A549 (cell line): ENCODE measurements at regions not wholly inside any gene's neighbourhood (a gene's known extent, or its start where the extent isn't known, plus 50 kb on each side); places are given as distances from the start of the nearest gene placed in this dataset.
"Not testable (repeated sequence)": the region's sequence is repeated elsewhere in the genome, so short reads cannot be mapped to it uniquely, and the experiment has no call there.

Source experiments
- ATAC-seq, 2 experiments: fragments of 200-7000 bp in 1 of 2; fragments of >200 bp in 1 of 2; cut with Nextera tagmentation in 1 of 2; cut with Tn5 transposase in 1 of 2; 3 replicates each; pipeline versions ENCODE4 v1.8.0 to v1.9.1; 2018 to 2020; ENCODE audit warnings: mild to moderate bottlenecking in 1 of 2, moderate library complexity in 1 of 2
- CTCF ChIA-PET: fragments of 300-600 bp; sonication (Branson Sonifier 250); formaldehyde crosslinking; extraction: SDS; loops from one replicate; lab custom pipeline; 2021; ENCODE audit warnings: antibody characterized with exemption, inconsistent platforms; lab: Yijun Ruan, JAX
- POLR2A ChIA-PET: fragments of 350-600 bp; formaldehyde crosslinking; extraction: SDS; loops from one replicate; lab custom pipeline; 2021; ENCODE audit warnings: antibody characterized with exemption, inconsistent platforms; lab: Yijun Ruan, JAX
- DNase-seq, 2 experiments: peaks; one replicate each; pipeline versions ENCODE4 v3.0.0 to v3.0.0-alpha.2; 2011 to 2016; ENCODE audit warnings: low read depth in 1 of 2, low spot score in 1 of 2
- FAIRE-seq: peaks from 2 replicates; lab custom pipeline; 2011; peaks lifted over from hg19 to GRCh38; lab: Jason Lieb, UNC
- H3K27ac ChIP-seq, 2 experiments: fragments of >200 bp; sonication (Bioruptor Twin); formaldehyde crosslinking; 3 replicates each; pipeline ENCODE4 v1.5.1; 2016 to 2017
- H3K4me1 ChIP-seq: fragments of >200 bp; sonication (Bioruptor Twin); formaldehyde crosslinking; 3 replicates; pipeline ENCODE4 v1.6.1; 2016
- H3K4me2 ChIP-seq: fragments of >200 bp; sonication (Bioruptor Twin); formaldehyde crosslinking; 3 replicates; pipeline ENCODE4 v1.6.1; 2016
- H3K4me3 ChIP-seq: fragments of >200 bp; sonication (Bioruptor Twin); formaldehyde crosslinking; 3 replicates; pipeline ENCODE4 v1.5.1; 2016
- H3K9me3 ChIP-seq: fragments of >200 bp; sonication (Bioruptor Twin); formaldehyde crosslinking; 3 replicates; pipeline ENCODE4 v1.6.1; 2016
- BCL3 ChIP-seq: fragments of >200 bp; sonication (Bioruptor Twin); formaldehyde crosslinking; IDR thresholded peaks from 3 replicates; pipeline ENCODE4 v1.6.1; 2016
- CHD4 ChIP-seq: fragments of 200-600 bp; sonication (generic); IDR thresholded peaks from 2 replicates; pipeline ENCODE4 v1.6.1; 2016; ENCODE audit warnings: antibody characterized with exemption, mild to moderate bottlenecking, borderline replicate concordance
- EHF ChIP-seq: fragments of 250-450 bp; sonication (Bioruptor Pico); IDR thresholded peaks from 2 replicates; pipeline ENCODE4 v1.5.0; 2020; ENCODE audit warnings: mild to moderate bottlenecking
- EP300 ChIP-seq, 2 experiments: fragments of >200 bp; sonication (Bioruptor Twin); formaldehyde crosslinking; IDR thresholded peaks; 2 replicates in 1 of 2; 3 replicates in 1 of 2; pipeline ENCODE4 v1.6.1; 2016 to 2017
- ESRRA ChIP-seq: fragments of 150-350 bp; IDR thresholded peaks from 2 replicates; pipeline ENCODE4 v1.6.1; 2014; ENCODE audit warnings: mild to moderate bottlenecking, low read length, borderline replicate concordance
- FOSB ChIP-seq: fragments of 250-450 bp; sonication (Bioruptor Pico); IDR thresholded peaks from 2 replicates; pipeline ENCODE4 v1.5.0; 2020; ENCODE audit warnings: mild to moderate bottlenecking, moderate library complexity
- FOSL2 ChIP-seq, 2 experiments: fragments of 450-650 bp in 1 of 2; fragments of >200 bp in 1 of 2; sonication (Bioruptor Twin) in 1 of 2; formaldehyde crosslinking; IDR thresholded peaks; 2 replicates each; pipeline versions ENCODE4 v1.5.0 to v1.6.1; 2016 to 2020; ENCODE audit warnings: mild to moderate bottlenecking in 1 of 2, moderate library complexity in 1 of 2
- HEYL ChIP-seq: fragments of 250-450 bp; sonication (Bioruptor Pico); IDR thresholded peaks from 2 replicates; pipeline ENCODE4 v1.8.0; 2021; ENCODE audit warnings: mild to moderate bottlenecking, moderate library complexity
- HOXA7 ChIP-seq: fragments of 250-450 bp; sonication (Bioruptor Pico); IDR thresholded peaks from 2 replicates; pipeline ENCODE4 v1.5.0; 2020; ENCODE audit warnings: mild to moderate bottlenecking, moderate library complexity
- KDM1A ChIP-seq: fragments of 200-600 bp; sonication (generic); IDR thresholded peaks from 2 replicates; pipeline ENCODE4 v1.6.1; 2016; ENCODE audit warnings: low read depth, mild to moderate bottlenecking
- KDM5A ChIP-seq: fragments of 200-600 bp; sonication (generic); IDR thresholded peaks from 2 replicates; pipeline ENCODE4 v1.6.1; 2016; ENCODE audit warnings: antibody characterized with exemption, mild to moderate bottlenecking
- MAZ ChIP-seq: fragments of 150-350 bp; IDR thresholded peaks from 2 replicates; pipeline ENCODE4 v1.6.1; 2014; ENCODE audit warnings: antibody characterized with exemption, low read depth, low read length, borderline replicate concordance
- MYC ChIP-seq: IDR thresholded peaks from 2 replicates; pipeline ENCODE4 v1.6.1; 2012; ENCODE audit warnings: mild to moderate bottlenecking, inconsistent platforms, low read length, improper control_type of control experiment, borderline replicate concordance
- PBX3 ChIP-seq: IDR thresholded peaks from 2 replicates; pipeline ENCODE4 v1.6.1; 2012
- TP53 ChIP-seq: fragments of 250-450 bp; sonication (Bioruptor Pico); IDR thresholded peaks from 2 replicates; pipeline ENCODE4 v1.5.0; 2021; ENCODE audit warnings: mild to moderate bottlenecking, moderate library complexity
- ZC3H11A ChIP-seq: fragments of 450-650 bp; IDR thresholded peaks from 2 replicates; pipeline ENCODE4 v1.6.1; 2014; ENCODE audit warnings: antibody characterized with exemption, mild to moderate bottlenecking
- ZNF302 ChIP-seq: fragments of 250-450 bp; sonication (Bioruptor Pico); IDR thresholded peaks from 2 replicates; pipeline ENCODE4 v1.9.0; 2021; ENCODE audit warnings: inconsistent platforms, mild to moderate bottlenecking, moderate library complexity
- ZSCAN20 ChIP-seq: fragments of 250-450 bp; sonication (Bioruptor Pico); IDR thresholded peaks from 2 replicates; pipeline ENCODE4 v1.8.0; 2022; ENCODE audit warnings: mild to moderate bottlenecking, moderate library complexity
- WGBS: methylation state at CpG from one replicate; pipeline ENCODE4 v1.1.6; 2017; ENCODE audit errors: missing lambda C conversion rate; 5-methylcytosine and 5-hydroxymethylcytosine counted together
- TF ChIP-seq, protein P1 (sequence below): fragments of 200-600 bp; sonication (generic); IDR thresholded peaks from 2 replicates; pipeline ENCODE4 v1.6.1; 2016; ENCODE audit warnings: antibody characterized with exemption, mild to moderate bottlenecking, moderate library complexity
- TF ChIP-seq, protein P2 (sequence below): fragments of 250-450 bp; sonication (Bioruptor Pico); IDR thresholded peaks from 2 replicates; pipeline ENCODE4 v1.5.0; 2020; ENCODE audit warnings: low read depth, mild to moderate bottlenecking, moderate library complexity

- Histone ChIP-seq H3K27ac (no peak overlapping the region), H3K4me1 (no peaks in the 10 kb centered on the region), H3K9me3 (no peaks in the 10 kb centered on the region), H3K4me2 (no peak overlapping the region), H3K4me3 (no peak overlapping the region)
- ATAC-seq (no peak), FAIRE-seq (no peak), DNase-seq (no peak)
- TF ChIP-seq HOXA7 (CRISPR knock-in tag) = no peak
- no peak for TF ChIP-seq ESRRA
- no peak for TF ChIP-seq EHF (CRISPR knock-in tag)
- TF ChIP-seq ZSCAN20 (CRISPR knock-in tag) = no peak
- TF ChIP-seq ZC3H11A = no peak
- TF ChIP-seq, protein P1, sequence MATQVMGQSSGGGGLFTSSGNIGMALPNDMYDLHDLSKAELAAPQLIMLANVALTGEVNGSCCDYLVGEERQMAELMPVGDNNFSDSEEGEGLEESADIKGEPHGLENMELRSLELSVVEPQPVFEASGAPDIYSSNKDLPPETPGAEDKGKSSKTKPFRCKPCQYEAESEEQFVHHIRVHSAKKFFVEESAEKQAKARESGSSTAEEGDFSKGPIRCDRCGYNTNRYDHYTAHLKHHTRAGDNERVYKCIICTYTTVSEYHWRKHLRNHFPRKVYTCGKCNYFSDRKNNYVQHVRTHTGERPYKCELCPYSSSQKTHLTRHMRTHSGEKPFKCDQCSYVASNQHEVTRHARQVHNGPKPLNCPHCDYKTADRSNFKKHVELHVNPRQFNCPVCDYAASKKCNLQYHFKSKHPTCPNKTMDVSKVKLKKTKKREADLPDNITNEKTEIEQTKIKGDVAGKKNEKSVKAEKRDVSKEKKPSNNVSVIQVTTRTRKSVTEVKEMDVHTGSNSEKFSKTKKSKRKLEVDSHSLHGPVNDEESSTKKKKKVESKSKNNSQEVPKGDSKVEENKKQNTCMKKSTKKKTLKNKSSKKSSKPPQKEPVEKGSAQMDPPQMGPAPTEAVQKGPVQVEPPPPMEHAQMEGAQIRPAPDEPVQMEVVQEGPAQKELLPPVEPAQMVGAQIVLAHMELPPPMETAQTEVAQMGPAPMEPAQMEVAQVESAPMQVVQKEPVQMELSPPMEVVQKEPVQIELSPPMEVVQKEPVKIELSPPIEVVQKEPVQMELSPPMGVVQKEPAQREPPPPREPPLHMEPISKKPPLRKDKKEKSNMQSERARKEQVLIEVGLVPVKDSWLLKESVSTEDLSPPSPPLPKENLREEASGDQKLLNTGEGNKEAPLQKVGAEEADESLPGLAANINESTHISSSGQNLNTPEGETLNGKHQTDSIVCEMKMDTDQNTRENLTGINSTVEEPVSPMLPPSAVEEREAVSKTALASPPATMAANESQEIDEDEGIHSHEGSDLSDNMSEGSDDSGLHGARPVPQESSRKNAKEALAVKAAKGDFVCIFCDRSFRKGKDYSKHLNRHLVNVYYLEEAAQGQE = no peak
- no peak for TF ChIP-seq PBX3
- no peak for TF ChIP-seq KDM5A
- TF ChIP-seq ZNF302 (CRISPR knock-in tag) = no peak
- TF ChIP-seq HEYL (CRISPR knock-in tag) = no peak
- no peak for TF ChIP-seq KDM1A
- no peak for TF ChIP-seq MYC
- no peak for TF ChIP-seq CHD4
- TF ChIP-seq, protein P2, sequence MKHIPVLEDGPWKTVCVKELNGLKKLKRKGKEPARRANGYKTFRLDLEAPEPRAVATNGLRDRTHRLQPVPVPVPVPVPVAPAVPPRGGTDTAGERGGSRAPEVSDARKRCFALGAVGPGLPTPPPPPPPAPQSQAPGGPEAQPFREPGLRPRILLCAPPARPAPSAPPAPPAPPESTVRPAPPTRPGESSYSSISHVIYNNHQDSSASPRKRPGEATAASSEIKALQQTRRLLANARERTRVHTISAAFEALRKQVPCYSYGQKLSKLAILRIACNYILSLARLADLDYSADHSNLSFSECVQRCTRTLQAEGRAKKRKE (CRISPR knock-in tag) = no peak
- no peak for TF ChIP-seq TP53 (CRISPR knock-in tag)
- CTCF ChIA-PET = no interaction called here
- 10% methylated on average over 2 of the region's 2 CpGs for WGBS
- POLR2A ChIA-PET = no interaction called here
These were observed 630.8 kb upstream of the AMELY start for GRCh38 chrY:7542256-7542858.

- 22% methylated on average over 2 of the region's 2 CpGs for WGBS
- Histone ChIP-seq H3K4me3 (no peak overlapping the region), H3K9me3 (no peaks in the 10 kb centered on the region), H3K27ac (no peak overlapping the region), H3K4me1 (no peaks in the 10 kb centered on the region), H3K4me2 (no peak overlapping the region)
- ATAC-seq (no peak), DNase-seq (no peak), FAIRE-seq (no peak)
- ChIA-PET CTCF (no interaction called here), POLR2A (no interaction called here)
- TF ChIP-seq MAZ (no peak), FOSL2 (IDR thresholded peaks at IDR 0.05) (no peak), FOSL2 (CRISPR knock-in tag; IDR thresholded peaks at IDR 0.05) (no peak), BCL3 (no peak), FOSB (no peak), EP300 (IDR thresholded peaks at IDR 0.05) (no peak), TP53 (CRISPR knock-in tag) (no peak)
- TF ChIP-seq, protein P1 = no peak
These were observed 617.8 kb upstream of the AMELY start for GRCh38 chrY:7529396-7529795.

DNA sequence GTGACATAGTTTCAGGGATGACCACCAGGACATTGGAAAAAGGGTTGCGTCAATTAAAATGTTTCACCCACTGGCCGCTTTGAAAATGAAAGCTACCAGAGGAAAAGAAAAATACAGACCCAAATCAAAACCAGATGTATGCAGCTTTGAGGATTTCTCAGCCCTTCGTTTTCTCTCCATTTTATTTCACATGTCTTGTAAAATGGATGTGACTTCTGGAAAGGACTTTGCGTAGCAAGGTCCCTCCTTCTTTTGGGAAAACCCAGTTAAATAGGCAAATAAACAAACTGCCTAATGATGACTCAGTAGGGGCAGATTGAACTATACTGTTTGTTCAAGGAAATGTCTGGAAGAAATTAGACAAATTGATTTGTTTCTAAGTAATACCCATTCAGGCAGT, 616.0 kb upstream of the AMELY start:
- POLR2A ChIA-PET, DNase-seq: not testable (repeated sequence)
- WGBS = 19% methylated on average over 4 of the region's 4 CpGs

More for the DNA sequence above, 616.0 kb upstream of the AMELY start:
- H3K9me3 ChIP-seq, ATAC-seq, FAIRE-seq, H3K4me1 ChIP-seq, H3K4me2 ChIP-seq, H3K27ac ChIP-seq, CTCF ChIA-PET, H3K4me3 ChIP-seq: not testable (repeated sequence)
